Endothelial cell of umbilical vein (primary cell): ENCODE measurements at regions not wholly inside any gene's neighbourhood (a gene's known extent, or its start where the extent isn't known, plus 50 kb on each side); places are given as distances from the start of the nearest gene placed in this dataset.

Source experiments
- BruUV-seq: library from RNA; stranded (reverse); fragments of 400-500 nt; replicated peaks from 2 replicates; lab custom pipeline; 2021; lab: Mats Ljungman, UMichigan
- CTCF ChIA-PET: fragments of 300-600, 350-600 bp; sonication (Branson Sonifier 250); formaldehyde crosslinking; loops from one replicate; lab custom pipeline; 2021; ENCODE audit warnings: antibody characterized with exemption, inconsistent platforms; lab: Charles Lee
- POLR2A ChIA-PET: fragments of 300-600, 350-600 bp; sonication (Branson Sonifier 250); formaldehyde crosslinking; loops from one replicate; lab custom pipeline; 2021; ENCODE audit warnings: antibody characterized with exemption, inconsistent platforms; lab: Charles Lee
- DNase-seq: peaks from one replicate; pipeline ENCODE4 v3.0.0-alpha.2; 2011; ENCODE audit warnings: low read depth, low spot score
- FAIRE-seq: peaks from 2 replicates; lab custom pipeline; 2011; peaks lifted over from hg19 to GRCh38; lab: Jason Lieb, UNC
- H2AFZ ChIP-seq: 2 replicates; pipeline ENCODE4 v1.6.0; 2012; ENCODE audit warnings: low read depth, low read length, control low read depth, inconsistent platforms
- H3K27ac ChIP-seq: 2 replicates; pipeline ENCODE4 v1.5.1; 2011; ENCODE audit warnings: low read depth, mild to moderate bottlenecking, control low read depth, low read length, moderate library complexity; ENCODE audit not compliant: insufficient read depth
- H3K27me3 ChIP-seq, 2 experiments: 2 replicates each; pipeline versions ENCODE4 v1.6.0 to v1.6.1; 2011; ENCODE audit warnings: low read length in 2 of 2, mixed read lengths in 1 of 2; ENCODE audit not compliant: control insufficient read depth in 2 of 2, insufficient read depth in 2 of 2
- H3K36me3 ChIP-seq, 2 experiments: 2 replicates in 1 of 2; 3 replicates in 1 of 2; pipeline ENCODE4 v1.5.1; 2011; ENCODE audit warnings: low read length in 2 of 2, mild to moderate bottlenecking in 1 of 2, moderate library complexity in 1 of 2; ENCODE audit not compliant: control insufficient read depth in 2 of 2, insufficient read depth in 2 of 2; ENCODE audit errors: extremely low read depth in 1 of 2
- H3K4me1 ChIP-seq: 3 replicates; pipeline ENCODE4 v1.5.1; 2011; ENCODE audit warnings: mild to moderate bottlenecking, low read length; ENCODE audit not compliant: control insufficient read depth, insufficient read depth; ENCODE audit errors: extremely low read depth
- H3K4me2 ChIP-seq: 2 replicates; pipeline ENCODE4 v1.6.1; 2011; ENCODE audit warnings: low read length, control low read depth, mixed read lengths; ENCODE audit not compliant: insufficient read depth
- H3K4me3 ChIP-seq, 3 experiments: fragments of 200-600 bp in 1 of 3; sonication (generic), shearing (Covaris generic) in 1 of 3; replicated peaks in 1 of 3; 2 replicates each; pipeline ENCODE4 v1.5.1; 2011 to 2016; ENCODE audit warnings: control low read depth in 3 of 3, low read length in 3 of 3, mild to moderate bottlenecking in 2 of 3, inconsistent platforms in 1 of 3, low read depth in 1 of 3, moderate library complexity in 1 of 3; ENCODE audit not compliant: insufficient read depth in 1 of 3
- H3K79me2 ChIP-seq: 2 replicates; pipeline ENCODE4 v1.6.0; 2012; ENCODE audit warnings: low read length, inconsistent platforms; ENCODE audit not compliant: control insufficient read depth, insufficient read depth
- H3K9ac ChIP-seq: replicated peaks from 2 replicates; pipeline ENCODE3; 2011; ENCODE audit warnings: low read length, control low read depth; ENCODE audit not compliant: insufficient read depth; ENCODE audit errors: extremely low read depth
- H3K9me1 ChIP-seq: replicated peaks from 3 replicates; pipeline ENCODE4 v1.6.0; 2011; ENCODE audit warnings: mild to moderate bottlenecking, low read length; ENCODE audit not compliant: control insufficient read depth, insufficient read depth; ENCODE audit errors: extremely low read depth
- H3K9me3 ChIP-seq: replicated peaks from 2 replicates; pipeline ENCODE4 v1.5.1; 2012; ENCODE audit warnings: low read length, inconsistent platforms; ENCODE audit not compliant: control insufficient read depth, insufficient read depth
- H4K20me1 ChIP-seq: replicated peaks from 2 replicates; pipeline ENCODE3; 2011; ENCODE audit warnings: mild to moderate bottlenecking, low read length; ENCODE audit not compliant: control insufficient read depth, insufficient read depth; ENCODE audit errors: extremely low read depth
- EZH2 ChIP-seq: IDR thresholded peaks from 2 replicates; pipeline ENCODE4 v1.6.1; 2012; ENCODE audit warnings: borderline replicate concordance, low read depth, mild to moderate bottlenecking, moderate library complexity, low read length, inconsistent platforms; ENCODE audit not compliant: severe bottlenecking
- GATA2 ChIP-seq: IDR thresholded peaks from 2 replicates; pipeline ENCODE4 v1.7.0; 2011; ENCODE audit warnings: low read depth, mild to moderate bottlenecking, moderate library complexity, mixed read lengths, low read length; ENCODE audit not compliant: insufficient read length, insufficient read depth
- JUN ChIP-seq: IDR thresholded peaks from 2 replicates; pipeline ENCODE4 v1.6.1; 2011; ENCODE audit warnings: borderline replicate concordance, low read depth; ENCODE audit not compliant: insufficient read length, insufficient read depth
- MYC ChIP-seq: IDR thresholded peaks from one replicate; pipeline ENCODE4 v1.6.1; 2011; ENCODE audit warnings: mild to moderate bottlenecking, low read depth, low read length
- POLR2A ChIP-seq: IDR thresholded peaks from 2 replicates; pipeline ENCODE4 v1.6.1; 2012; ENCODE audit warnings: low read depth, mild to moderate bottlenecking, control low read depth, low read length
- POLR2AphosphoS5 ChIP-seq: IDR thresholded peaks from 2 replicates; pipeline ENCODE4 v1.6.1; 2012; ENCODE audit warnings: low read depth, mild to moderate bottlenecking, control low read depth, low read length, moderate library complexity; ENCODE audit not compliant: insufficient read depth
- dilution Hi-C: fragments of 300-500 bp; cut with MboI; formaldehyde crosslinking; loops from one replicate; pipeline ENCODE4 v1.15.0; 2019; ENCODE audit warnings: low sequenced_read_pairs; ENCODE audit not compliant: extremely low pct_ligation_motif_present
- intact Hi-C: fragments of 100-400 bp; cut with micrococcal nuclease; formaldehyde crosslinking; loops from one replicate; pipeline ENCODE4 v1.10.0; 2022

DNA sequence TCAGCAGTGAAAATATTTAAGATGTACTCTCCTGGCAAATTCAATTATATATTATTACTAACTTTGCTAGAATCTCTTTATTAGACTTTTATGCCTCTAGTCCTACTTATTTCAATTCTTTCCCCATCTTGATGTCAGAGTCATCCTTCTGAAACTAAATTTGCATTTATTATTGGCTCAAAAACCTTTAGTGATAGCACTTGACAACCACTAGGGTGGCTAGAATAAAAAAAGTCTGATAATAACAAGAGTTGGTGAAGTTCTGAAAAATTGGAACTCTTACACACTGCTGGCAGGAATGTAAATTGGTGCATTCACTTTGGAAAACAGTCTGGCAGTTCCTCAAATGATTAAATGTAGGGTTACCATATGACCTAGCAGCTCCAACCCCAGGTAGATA is 73.8 kb downstream of the LSMEM1 start:
- Histone ChIP-seq H3K4me3 (no peak overlapping the region), H2AFZ (no peak overlapping the region), H3K9me1 (no peaks in the 10 kb centered on the region), H3K36me3 (no peaks in the 10 kb centered on the region), H3K79me2 (no peaks in the 10 kb centered on the region), H3K27ac (no peak overlapping the region), H3K4me1 (no peaks in the 10 kb centered on the region), H3K9me3 (no peaks in the 10 kb centered on the region), H3K27me3 (peaks cover 3 to 4% of the 10 kb centered on the region in 2 experiments), H3K9ac (no peak overlapping the region), H4K20me1 (no peaks in the 10 kb centered on the region), H3K4me2 (no peak overlapping the region)
- no TSS peak for BruUV-seq
- no peak for DNase-seq
- intact Hi-C loops (no loop called here), dilution Hi-C loops (no loop called here)
- ChIA-PET CTCF (no interaction called here), POLR2A (no interaction called here)
- no peak for FAIRE-seq
- TF ChIP-seq GATA2, result no peak
- TF ChIP-seq MYC, result no peak
- no peak for TF ChIP-seq POLR2AphosphoS5
- TF ChIP-seq POLR2A, result no peak
- TF ChIP-seq EZH2, result no peak

DNA sequence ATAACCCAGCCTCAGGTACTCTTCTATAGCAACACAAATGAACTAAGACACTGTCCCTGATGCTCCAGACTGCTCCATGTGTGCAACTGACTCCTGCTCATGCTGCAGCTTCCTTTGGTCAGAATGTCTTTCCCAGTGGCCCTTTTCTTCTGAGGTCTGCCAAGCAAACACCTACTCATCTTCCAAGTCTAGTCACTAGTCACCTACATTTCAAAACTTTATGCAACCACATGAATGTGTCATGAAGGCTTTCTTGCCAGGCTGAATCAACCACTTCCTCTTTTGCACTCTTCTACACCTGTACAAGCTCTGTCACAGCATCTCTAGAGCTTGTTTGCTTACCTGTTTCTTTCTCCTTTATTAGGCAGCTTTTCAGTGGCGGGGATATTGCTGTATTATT is 75.8 kb downstream of the LSMEM1 start:
- H2AFZ ChIP-seq, result no peak overlapping the region
- no peak overlapping the region for H3K27ac ChIP-seq
- no peak overlapping the region for H3K4me2 ChIP-seq
- no peaks in the 10 kb centered on the region for H3K4me1 ChIP-seq
- POLR2A ChIA-PET, result no interaction called here
- dilution Hi-C loops, result no loop called here
- H3K79me2 ChIP-seq, result no peaks in the 10 kb centered on the region
- FAIRE-seq (no peak), DNase-seq (no peak)
- H3K27me3 ChIP-seq, result peaks cover 3 to 4% of the 10 kb centered on the region in 2 experiments
- no peaks in the 10 kb centered on the region for H3K9me3 ChIP-seq
- intact Hi-C loops, result no loop called here
- no peaks in the 10 kb centered on the region for H4K20me1 ChIP-seq
- H3K4me3 ChIP-seq, result no peak overlapping the region
- TF ChIP-seq JUN, result no peak
- no TSS peak for BruUV-seq
- no peak overlapping the region for H3K9ac ChIP-seq
- CTCF ChIA-PET, result no interaction called here
- no peaks in the 10 kb centered on the region for H3K36me3 ChIP-seq
- no peaks in the 10 kb centered on the region for H3K9me1 ChIP-seq
